ENCODE measurements at regions not wholly inside any gene's neighbourhood (a gene's known extent, or its start where the extent isn't known, plus 50 kb on each side); places are given as distances from the start of the nearest gene placed in this dataset.

DNA sequence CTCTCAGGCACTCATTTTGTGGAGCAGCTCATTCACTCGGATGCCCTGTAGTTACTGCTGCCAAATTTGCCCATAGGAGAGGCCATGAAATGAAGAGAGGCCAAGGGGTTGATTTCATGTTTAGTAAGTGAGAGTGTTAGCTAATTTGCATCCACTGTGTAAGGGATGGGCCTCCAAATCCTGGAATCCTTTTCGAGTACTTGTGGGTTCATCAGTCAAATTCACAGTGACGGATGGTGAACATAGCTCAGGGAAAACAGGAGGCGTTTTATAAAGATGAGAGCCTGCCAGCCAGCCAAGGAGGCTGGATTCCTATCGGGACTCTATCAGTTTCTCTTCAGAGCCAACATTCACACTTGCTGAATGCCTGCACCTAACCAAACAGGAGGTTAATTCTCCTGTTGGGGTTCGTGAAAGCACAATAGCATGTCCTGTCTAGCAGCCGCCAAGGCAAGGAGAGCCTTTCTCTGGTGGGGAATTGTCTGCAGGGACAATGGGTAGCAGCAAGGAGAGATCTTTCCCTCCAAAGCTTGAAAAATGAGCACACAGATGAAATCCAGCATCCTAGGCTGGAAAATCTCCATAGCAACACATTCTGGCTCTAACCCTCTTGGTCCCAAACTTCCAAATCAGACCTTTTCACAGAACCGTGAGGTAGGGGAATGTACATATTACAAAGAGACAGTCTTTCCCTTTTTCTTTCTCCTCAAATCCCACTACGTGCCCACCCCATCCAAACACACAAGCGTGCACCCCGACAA lies 231.4 kb upstream of the ECI2 start:
- no peak overlapping the region for H3K27ac ChIP-seq
- TF ChIP-seq, protein P1, sequence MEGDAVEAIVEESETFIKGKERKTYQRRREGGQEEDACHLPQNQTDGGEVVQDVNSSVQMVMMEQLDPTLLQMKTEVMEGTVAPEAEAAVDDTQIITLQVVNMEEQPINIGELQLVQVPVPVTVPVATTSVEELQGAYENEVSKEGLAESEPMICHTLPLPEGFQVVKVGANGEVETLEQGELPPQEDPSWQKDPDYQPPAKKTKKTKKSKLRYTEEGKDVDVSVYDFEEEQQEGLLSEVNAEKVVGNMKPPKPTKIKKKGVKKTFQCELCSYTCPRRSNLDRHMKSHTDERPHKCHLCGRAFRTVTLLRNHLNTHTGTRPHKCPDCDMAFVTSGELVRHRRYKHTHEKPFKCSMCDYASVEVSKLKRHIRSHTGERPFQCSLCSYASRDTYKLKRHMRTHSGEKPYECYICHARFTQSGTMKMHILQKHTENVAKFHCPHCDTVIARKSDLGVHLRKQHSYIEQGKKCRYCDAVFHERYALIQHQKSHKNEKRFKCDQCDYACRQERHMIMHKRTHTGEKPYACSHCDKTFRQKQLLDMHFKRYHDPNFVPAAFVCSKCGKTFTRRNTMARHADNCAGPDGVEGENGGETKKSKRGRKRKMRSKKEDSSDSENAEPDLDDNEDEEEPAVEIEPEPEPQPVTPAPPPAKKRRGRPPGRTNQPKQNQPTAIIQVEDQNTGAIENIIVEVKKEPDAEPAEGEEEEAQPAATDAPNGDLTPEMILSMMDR (conservative IDR thresholded peaks at IDR 0.05) = no peak

DNA sequence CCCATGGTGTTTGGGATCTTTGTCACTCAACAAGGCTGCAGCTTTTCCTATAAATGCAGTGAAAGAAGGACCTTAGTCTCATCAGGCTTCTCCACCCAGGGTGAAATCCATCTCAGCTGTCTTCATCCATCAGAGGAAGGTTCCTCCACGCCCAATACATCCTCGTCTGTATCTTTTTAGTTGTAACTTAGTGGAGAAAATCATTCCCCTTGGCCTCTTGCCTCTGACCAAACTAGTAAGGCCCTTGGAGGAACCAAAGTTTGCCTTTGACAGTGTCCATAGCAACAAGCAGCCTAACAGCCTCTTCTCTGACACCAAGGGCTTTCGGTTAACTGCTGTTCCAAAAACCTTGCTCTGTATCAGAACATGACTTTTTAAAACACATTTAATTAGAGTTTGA lies 230.3 kb upstream of the ECI2 start:
- H3K27ac ChIP-seq = no peak overlapping the region
- TF ChIP-seq, protein P1 (conservative IDR thresholded peaks at IDR 0.05) = no peak

DNA sequence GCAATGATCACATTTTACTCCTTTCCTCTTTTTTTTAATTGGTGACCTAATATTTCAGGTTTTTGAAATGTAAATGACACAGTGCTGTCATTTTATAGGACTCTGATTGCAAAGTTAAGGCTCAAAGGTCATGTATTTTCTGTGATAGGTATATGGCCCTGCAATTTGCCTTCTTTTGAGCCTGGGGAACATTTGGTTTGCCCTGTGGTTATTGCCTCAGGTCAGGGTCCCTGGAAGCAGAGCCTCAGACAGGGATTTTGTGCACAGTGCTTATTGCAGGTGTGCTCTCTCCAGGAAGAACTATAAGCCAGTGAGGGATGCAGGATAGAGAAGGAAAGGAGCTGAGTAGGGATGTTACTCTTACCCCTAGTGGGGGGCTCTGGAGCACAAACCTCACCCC lies 229.3 kb upstream of the ECI2 start:
- H3K27ac ChIP-seq = no peak overlapping the region
- TF ChIP-seq, protein P1 (conservative IDR thresholded peaks at IDR 0.05) = no peak

DNA sequence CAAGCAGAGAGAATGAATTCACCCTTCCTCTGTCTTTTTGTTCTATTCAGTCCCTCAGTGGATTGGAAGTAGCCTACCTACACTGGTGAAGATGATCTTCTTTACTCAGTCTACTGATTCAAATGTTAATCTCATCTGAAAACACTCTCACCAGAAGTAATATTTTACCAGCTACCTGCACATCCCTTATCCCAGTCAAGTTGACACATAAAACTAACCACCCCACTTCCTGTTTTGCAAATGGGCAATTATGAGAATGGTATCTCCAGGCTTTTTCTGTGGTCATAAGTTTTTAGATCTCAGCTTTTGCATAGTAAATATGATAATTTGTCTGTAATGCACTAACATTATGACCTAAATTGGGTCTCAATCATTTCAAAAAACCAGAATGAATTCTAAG lies 228.8 kb upstream of the ECI2 start:
- H3K27ac ChIP-seq = no peak overlapping the region
- TF ChIP-seq, protein P1 (conservative IDR thresholded peaks at IDR 0.05) = no peak

DNA sequence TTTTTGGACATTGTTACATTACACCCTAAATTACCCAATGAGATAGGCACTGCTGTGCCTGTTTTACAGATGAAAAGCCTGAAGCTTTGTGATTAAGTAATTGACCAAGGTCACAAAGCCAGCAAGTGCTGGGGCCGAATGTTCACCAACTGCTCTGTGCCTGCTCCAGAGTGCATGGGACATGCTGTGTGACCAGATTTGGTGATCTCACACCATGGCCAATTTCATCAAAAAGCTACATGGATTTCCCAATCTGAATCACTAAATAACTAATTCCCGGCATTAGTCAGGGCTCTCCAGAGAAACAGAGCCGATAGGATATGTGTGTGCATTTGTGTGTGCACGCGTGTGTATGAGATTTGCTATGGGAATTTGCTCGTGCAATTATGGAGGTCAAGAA lies 228.3 kb upstream of the ECI2 start:
- TF ChIP-seq, protein P1 (conservative IDR thresholded peaks at IDR 0.05) = no peak
- no peak overlapping the region for H3K27ac ChIP-seq

DNA sequence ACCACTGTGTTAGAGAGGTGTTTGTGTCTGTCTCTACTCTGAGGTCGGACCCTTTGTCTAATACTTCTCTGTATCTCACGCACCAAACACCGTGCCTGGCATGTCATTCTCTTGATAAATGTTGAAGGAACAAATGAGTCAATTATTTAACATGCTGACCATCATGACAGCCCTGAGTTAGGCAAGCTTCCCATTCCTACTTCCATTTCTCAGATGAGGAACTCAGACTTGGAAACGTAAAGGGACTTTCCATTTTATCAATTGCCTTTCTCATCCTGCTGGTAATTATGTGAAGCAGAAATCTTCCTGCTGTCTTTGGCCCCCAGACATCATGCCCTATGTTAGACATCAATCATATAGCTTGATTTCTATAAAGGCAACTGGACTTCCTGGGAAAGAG lies 227.0 kb upstream of the ECI2 start:
- TF ChIP-seq, protein P1 (conservative IDR thresholded peaks at IDR 0.05) = no peak
- no peak overlapping the region for H3K27ac ChIP-seq

DNA sequence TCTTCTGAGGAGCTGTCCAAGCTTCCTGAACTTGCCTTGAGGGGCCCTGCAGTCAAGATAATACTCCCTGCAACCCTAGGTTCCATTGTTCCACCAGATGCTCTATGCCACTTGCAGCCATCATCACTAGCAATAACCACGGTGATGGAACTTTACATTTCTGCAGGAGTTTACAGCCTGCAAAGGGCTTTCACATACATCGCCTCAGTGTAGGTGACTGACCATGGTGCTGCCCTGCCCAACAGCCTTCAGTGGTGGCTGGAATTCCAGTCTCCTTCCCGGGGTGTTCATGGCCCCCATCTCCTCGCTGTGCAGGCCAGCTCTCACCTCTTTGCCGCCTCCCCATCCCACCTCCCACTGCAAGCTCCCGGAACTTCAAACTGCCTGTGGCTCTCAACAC lies 225.5 kb upstream of the ECI2 start:
- no peak overlapping the region for H3K27ac ChIP-seq
- TF ChIP-seq, protein P1 (conservative IDR thresholded peaks at IDR 0.05) = no peak

Data from VCaP (cell line).